SJCRH30 (cell line): ENCODE measurements at regions not wholly inside any gene's neighbourhood (a gene's known extent, or its start where the extent isn't known, plus 50 kb on each side); places are given as distances from the start of the nearest gene placed in this dataset.

ENCODE experiments used
- DNase-seq, 2 experiments: peaks; one replicate each; pipeline ENCODE4 v3.0.0-alpha.2; 2015 to 2020
- H3K27ac ChIP-seq: fragments of 250-450 bp; sonication (Bioruptor Pico); 2 replicates; pipeline ENCODE4 v1.5.1; 2020; ENCODE audit warnings: mild to moderate bottlenecking, moderate library complexity
- H3K27me3 ChIP-seq: fragments of 250-450 bp; sonication (Bioruptor Pico); 2 replicates; pipeline ENCODE4 v1.5.1; 2020; ENCODE audit warnings: mild to moderate bottlenecking, moderate library complexity
- H3K36me3 ChIP-seq: fragments of 250-450 bp; sonication (Bioruptor Pico); 2 replicates; pipeline ENCODE4 v1.5.1; 2020; ENCODE audit warnings: mild to moderate bottlenecking, moderate library complexity
- H3K4me1 ChIP-seq: fragments of 250-450 bp; sonication (Bioruptor Pico); 2 replicates; pipeline ENCODE4 v1.5.1; 2020; ENCODE audit warnings: mild to moderate bottlenecking, moderate library complexity
- H3K4me3 ChIP-seq: fragments of 250-450 bp; sonication (Bioruptor Pico); 2 replicates; pipeline ENCODE4 v1.5.1; 2020; ENCODE audit warnings: mild to moderate bottlenecking, moderate library complexity
- H3K9me3 ChIP-seq: fragments of 250-450 bp; sonication (Bioruptor Pico); replicated peaks from 2 replicates; pipeline ENCODE4 v1.5.1; 2020; ENCODE audit warnings: mild to moderate bottlenecking, moderate library complexity

GRCh38 chr5:141800617-141801016 lies 77.6 kb downstream of the PCDH1 start:
- H3K4me1 ChIP-seq = no peaks in the 10 kb centered on the region
- peaks cover 14% of the 10 kb centered on the region; the same call in 1 of the 2 replicates for H3K27me3 ChIP-seq
- no peak overlapping the region for H3K27ac ChIP-seq
- H3K4me3 ChIP-seq = no peak overlapping the region
- H3K36me3 ChIP-seq = no peaks in the 10 kb centered on the region
- no peaks in the 10 kb centered on the region for H3K9me3 ChIP-seq
- no peak for DNase-seq

GRCh38 chr5:141799507-141800167 lies 78.6 kb downstream of the PCDH1 start:
- Histone ChIP-seq H3K27ac (no peak overlapping the region), H3K9me3 (no peaks in the 10 kb centered on the region), H3K27me3 (0 out of 2 replicates have a peak, but pooled peaks cover 7% of the 10 kb centered on the region), H3K36me3 (no peaks in the 10 kb centered on the region), H3K4me3 (no peak overlapping the region), H3K4me1 (no peaks in the 10 kb centered on the region)
- no peak for DNase-seq

GRCh38 chr5:141797425-141797824 lies 80.8 kb downstream of the PCDH1 start:
- Histone ChIP-seq H3K4me1 (no peaks in the 10 kb centered on the region), H3K4me3 (no peak overlapping the region), H3K36me3 (no peaks in the 10 kb centered on the region), H3K27ac (no peak overlapping the region), H3K9me3 (no peaks in the 10 kb centered on the region), H3K27me3 (0 out of 2 replicates have a peak, but pooled peaks cover 7% of the 10 kb centered on the region)
- DNase-seq = no peak

GRCh38 chr5:141795421-141795820 lies 82.8 kb downstream of the PCDH1 start:
- Histone ChIP-seq H3K36me3 (no peaks in the 10 kb centered on the region), H3K4me3 (no peak overlapping the region), H3K4me1 (no peaks in the 10 kb centered on the region), H3K27me3 (0 out of 2 replicates have a peak, but pooled peaks cover under 1% of the 10 kb centered on the region), H3K9me3 (no peaks in the 10 kb centered on the region), H3K27ac (no peak overlapping the region)
- no peak for DNase-seq

- no peaks in the 10 kb centered on the region for H3K36me3 ChIP-seq
- no peak overlapping the region for H3K27ac ChIP-seq
- DNase-seq = no peak
- no peaks in the 10 kb centered on the region for H3K4me1 ChIP-seq
- no peaks in the 10 kb centered on the region for H3K9me3 ChIP-seq
- no peaks in the 10 kb centered on the region for H3K27me3 ChIP-seq
- no peak overlapping the region for H3K4me3 ChIP-seq
Measured at GRCh38 chr5:141793881-141794280, 84.3 kb downstream of the PCDH1 start.

- Histone ChIP-seq H3K27ac (no peak overlapping the region), H3K36me3 (no peaks in the 10 kb centered on the region), H3K4me3 (no peak overlapping the region), H3K9me3 (no peaks in the 10 kb centered on the region), H3K4me1 (no peaks in the 10 kb centered on the region), H3K27me3 (no peaks in the 10 kb centered on the region; the same call in 1 of the 2 replicates)
- no peak for DNase-seq
Measured at GRCh38 chr5:141793403-141793802, 84.8 kb downstream of the PCDH1 start.

- Histone ChIP-seq H3K4me3 (no peak overlapping the region), H3K36me3 (no peaks in the 10 kb centered on the region), H3K4me1 (no peaks in the 10 kb centered on the region), H3K27me3 (no peaks in the 10 kb centered on the region; the same call in 1 of the 2 replicates), H3K27ac (no peak overlapping the region), H3K9me3 (no peaks in the 10 kb centered on the region)
- DNase-seq = no peak
Measured at GRCh38 chr5:141790630-141791029, 87.6 kb downstream of the PCDH1 start.

GRCh38 chr5:141789330-141789729 lies 88.9 kb downstream of the PCDH1 start:
- Histone ChIP-seq H3K27ac (no peak overlapping the region), H3K36me3 (no peaks in the 10 kb centered on the region), H3K27me3 (no peaks in the 10 kb centered on the region; the same call in 1 of the 2 replicates), H3K4me3 (no peak overlapping the region), H3K9me3 (no peaks in the 10 kb centered on the region), H3K4me1 (no peaks in the 10 kb centered on the region)
- DNase-seq = no peak

GRCh38 chr5:141788296-141788970 lies 89.8 kb downstream of the PCDH1 start:
- Histone ChIP-seq H3K27me3 (no peaks in the 10 kb centered on the region; the same call in 1 of the 2 replicates), H3K9me3 (no peaks in the 10 kb centered on the region), H3K27ac (no peak overlapping the region), H3K4me3 (no peak overlapping the region), H3K4me1 (no peaks in the 10 kb centered on the region), H3K36me3 (no peaks in the 10 kb centered on the region)
- no peak for DNase-seq

GRCh38 chr5:141787376-141787775 lies 90.8 kb downstream of the PCDH1 start:
- no peak overlapping the region for H3K27ac ChIP-seq
- H3K36me3 ChIP-seq = no peaks in the 10 kb centered on the region
- H3K4me1 ChIP-seq = no peaks in the 10 kb centered on the region
- no peaks in the 10 kb centered on the region for H3K9me3 ChIP-seq
- DNase-seq = no peak
- H3K4me3 ChIP-seq = no peak overlapping the region
- H3K27me3 ChIP-seq = no peaks in the 10 kb centered on the region; the same call in none of the 2 replicates

GRCh38 chr5:141786700-141787099 lies 91.5 kb downstream of the PCDH1 start:
- no peak overlapping the region for H3K4me3 ChIP-seq
- no peak for DNase-seq
- H3K4me1 ChIP-seq = no peaks in the 10 kb centered on the region
- peaks cover 3% of the 10 kb centered on the region for H3K27me3 ChIP-seq
- H3K36me3 ChIP-seq = no peaks in the 10 kb centered on the region
- H3K9me3 ChIP-seq = no peaks in the 10 kb centered on the region
- no peak overlapping the region for H3K27ac ChIP-seq

GRCh38 chr5:141785711-141786110 lies 92.5 kb downstream of the PCDH1 start:
- Histone ChIP-seq H3K9me3 (no peaks in the 10 kb centered on the region), H3K27me3 (peaks cover 13% of the 10 kb centered on the region), H3K4me3 (no peak overlapping the region), H3K27ac (no peak overlapping the region), H3K36me3 (no peaks in the 10 kb centered on the region), H3K4me1 (no peaks in the 10 kb centered on the region)
- no peak for DNase-seq

- Histone ChIP-seq H3K36me3 (no peaks in the 10 kb centered on the region), H3K4me1 (no peaks in the 10 kb centered on the region), H3K4me3 (no peak overlapping the region), H3K27me3 (peaks cover 15% of the 10 kb centered on the region), H3K27ac (no peak overlapping the region), H3K9me3 (no peaks in the 10 kb centered on the region)
- DNase-seq = no peak
Measured at GRCh38 chr5:141785135-141785534, 93.1 kb downstream of the PCDH1 start.

GRCh38 chr5:141784529-141784928 lies 93.7 kb downstream of the PCDH1 start:
- DNase-seq = no peak
- Histone ChIP-seq H3K27me3 (peaks cover 15% of the 10 kb centered on the region), H3K27ac (no peak overlapping the region)

GRCh38 chr5:141783947-141784296 lies 94.3 kb downstream of the PCDH1 start:
- Histone ChIP-seq H3K4me3 (no peak overlapping the region), H3K36me3 (no peaks in the 10 kb centered on the region), H3K9me3 (no peaks in the 10 kb centered on the region), H3K27ac (no peak overlapping the region), H3K4me1 (no peaks in the 10 kb centered on the region), H3K27me3 (peaks cover 15% of the 10 kb centered on the region)
- no peak for DNase-seq

More at GRCh38 chr5:141784529-141784928, 93.7 kb downstream of the PCDH1 start:
- Histone ChIP-seq H3K36me3 (no peaks in the 10 kb centered on the region), H3K9me3 (no peaks in the 10 kb centered on the region), H3K4me1 (no peaks in the 10 kb centered on the region), H3K4me3 (no peak overlapping the region)
